ENCODE measurements at regions not wholly inside any gene's neighbourhood (a gene's known extent, or its start where the extent isn't known, plus 50 kb on each side); places are given as distances from the start of the nearest gene placed in this dataset.

DNA sequence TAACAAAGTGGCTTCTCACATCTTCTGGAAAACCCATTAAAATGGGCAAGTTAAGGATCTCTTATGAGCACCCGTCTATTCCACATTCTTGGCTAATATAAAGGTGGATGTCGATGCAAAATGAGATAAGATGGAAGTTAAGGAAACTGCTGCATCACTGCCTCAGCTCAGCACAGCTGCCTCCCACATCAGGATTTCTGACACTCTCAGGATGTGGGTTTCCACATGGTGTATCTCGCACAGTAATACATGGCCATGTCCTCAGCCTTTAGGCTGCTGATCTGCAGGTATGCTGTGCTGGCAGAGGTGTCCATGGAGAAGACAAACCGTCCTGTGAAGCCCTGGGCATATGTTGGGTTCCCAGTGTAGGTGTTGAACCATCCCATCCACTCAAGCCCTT, 1348.0 kb downstream of the TMEM121 start:
- DNase-seq = no peak

DNA sequence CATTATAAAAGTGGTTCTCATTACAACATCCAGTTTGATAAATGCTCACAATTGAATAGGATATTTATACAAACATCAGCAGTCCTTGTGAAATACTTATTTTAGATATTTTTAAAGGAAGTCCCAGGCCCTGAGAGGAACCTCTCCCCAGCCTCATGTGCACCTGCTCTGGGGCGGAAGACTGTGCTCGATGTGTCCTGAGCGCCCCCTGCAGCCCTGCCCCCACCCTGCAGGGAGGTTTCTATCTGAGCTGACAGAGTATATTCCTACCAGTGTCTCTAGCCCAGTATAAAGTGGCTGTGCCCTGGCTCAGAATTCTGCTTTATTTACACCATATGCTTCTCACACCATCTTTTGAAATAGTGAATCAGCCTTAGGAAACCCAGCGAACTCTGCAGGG, 1349.1 kb downstream of the TMEM121 start:
- peak; percentile 31 for DNase-seq

DNA sequence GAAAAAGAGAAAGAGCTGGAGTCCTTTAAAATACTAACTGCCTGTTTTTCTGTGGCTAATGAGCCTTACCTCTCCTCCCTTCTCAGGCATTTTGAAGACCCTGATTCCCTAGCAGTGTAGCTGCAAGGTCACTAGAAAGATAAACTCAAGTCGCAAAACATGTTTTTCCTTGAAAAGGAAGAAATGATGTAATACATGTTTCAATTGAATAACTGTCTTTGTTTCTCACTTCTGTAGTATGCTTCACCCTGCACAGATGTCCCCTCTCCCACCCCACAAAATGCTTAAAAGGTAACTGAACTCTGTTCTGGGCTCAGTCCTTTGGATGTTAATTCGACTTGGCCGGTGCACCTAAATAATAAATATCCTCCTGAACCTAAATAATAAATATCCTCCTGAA, 1350.3 kb downstream of the TMEM121 start:
- DNase-seq = no peak

DNA sequence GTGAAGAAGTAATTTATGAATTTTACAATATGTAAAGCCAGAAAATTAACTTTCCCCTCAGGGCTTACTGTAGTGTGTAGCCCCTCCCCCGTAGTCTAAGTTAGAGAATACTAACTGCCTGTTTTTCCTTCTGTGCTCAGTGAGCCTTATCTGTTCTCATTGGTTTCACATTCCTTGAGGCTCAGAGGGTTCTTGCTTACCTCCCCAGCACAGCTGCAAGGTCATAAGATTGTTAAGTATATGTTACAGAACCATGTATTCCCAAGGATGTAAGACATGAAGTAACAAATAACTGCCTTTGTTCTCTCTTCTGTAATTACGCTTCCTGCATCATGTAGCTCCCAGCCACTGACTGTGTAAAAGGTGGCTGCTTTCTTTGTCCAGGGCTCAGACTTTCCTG, 1351.1 kb downstream of the TMEM121 start:
- no peak for DNase-seq

DNA sequence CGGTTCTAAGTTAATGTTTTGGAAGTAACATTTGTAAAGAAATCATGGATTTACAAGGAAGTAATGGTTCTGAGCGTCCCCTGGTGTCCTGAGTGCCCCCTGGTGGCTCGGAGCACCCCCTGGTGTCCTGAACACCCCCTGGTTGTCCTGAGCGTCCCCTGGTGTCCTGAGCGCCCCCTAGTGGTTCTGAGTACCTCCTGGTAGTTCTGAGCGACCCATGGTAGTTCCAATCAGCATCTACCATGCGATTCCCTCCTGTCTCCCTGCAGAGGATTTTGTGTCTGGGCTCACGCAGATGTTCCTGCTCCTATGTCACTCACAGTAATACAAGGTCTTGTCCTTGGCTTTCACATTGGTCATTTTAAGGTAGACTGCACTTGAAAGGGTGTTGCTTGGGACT, 1352.9 kb downstream of the TMEM121 start:
- peak; percentile 68 for DNase-seq

DNA sequence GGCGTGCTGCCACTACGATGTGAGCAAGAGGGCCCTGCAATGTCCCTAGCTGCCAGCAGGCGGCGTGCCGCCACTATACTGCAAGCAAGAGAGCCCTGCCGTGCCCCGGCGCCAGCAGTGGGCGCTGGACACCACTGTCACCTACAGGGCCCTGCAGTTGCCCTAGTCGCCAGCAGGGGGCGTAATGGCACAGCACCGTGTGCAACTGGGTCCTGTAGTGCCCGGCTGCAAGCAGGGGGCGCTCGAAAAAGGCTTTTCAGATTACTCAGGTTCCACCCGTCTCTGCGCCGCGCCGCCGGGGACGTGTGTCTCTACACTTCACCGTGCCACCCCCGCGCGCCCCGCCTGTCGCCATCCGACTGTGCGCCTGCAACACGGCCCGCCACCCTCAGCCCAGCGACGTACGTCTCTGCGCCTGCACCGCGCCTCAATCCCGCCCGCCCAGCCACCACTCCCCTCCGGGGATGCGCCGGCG, 1356.9 kb downstream of the TMEM121 start:
- DNase-seq = peak; percentile 25
